GM21723 (cell line): ENCODE measurements at regions not wholly inside any gene's neighbourhood (a gene's known extent, or its start where the extent isn't known, plus 50 kb on each side); places are given as distances from the start of the nearest gene placed in this dataset.

Experiments used
- ATAC-seq: cut with Tn5 transposase; IDR thresholded peaks from one replicate; pipeline ENCODE4 v1.9.1; 2021; ENCODE audit warnings: mild to moderate bottlenecking, moderate library complexity; ENCODE audit not compliant: unreplicated experiment

DNA sequence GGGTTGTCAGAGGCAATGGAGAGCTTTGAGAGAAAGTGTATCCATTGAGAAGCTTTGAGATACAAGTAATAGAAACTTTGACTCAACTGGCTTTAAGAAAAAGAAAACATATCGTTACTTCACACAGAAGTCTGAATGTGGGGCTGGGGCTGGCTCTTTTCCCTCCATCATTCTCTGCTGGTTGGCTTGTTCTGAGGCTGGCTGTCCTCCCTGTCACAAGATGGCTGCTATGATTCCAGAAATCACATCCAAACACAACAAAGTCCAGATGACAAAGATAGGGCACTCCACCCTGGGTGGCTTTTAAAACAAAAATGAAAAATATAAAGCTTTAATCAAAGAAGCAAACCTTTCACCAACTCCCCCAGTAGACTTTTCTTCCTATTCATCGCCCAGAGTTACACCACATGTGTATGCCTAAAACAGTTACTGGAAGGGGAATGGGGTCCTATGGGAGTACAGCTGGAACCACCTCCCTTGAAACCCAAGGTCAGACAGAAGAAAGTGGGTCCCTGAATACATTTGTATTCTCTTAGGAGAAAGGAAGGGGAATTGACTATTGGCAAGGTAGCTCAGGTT, 284.3 kb downstream of the GAS1 start:
- ATAC-seq: no peak

DNA sequence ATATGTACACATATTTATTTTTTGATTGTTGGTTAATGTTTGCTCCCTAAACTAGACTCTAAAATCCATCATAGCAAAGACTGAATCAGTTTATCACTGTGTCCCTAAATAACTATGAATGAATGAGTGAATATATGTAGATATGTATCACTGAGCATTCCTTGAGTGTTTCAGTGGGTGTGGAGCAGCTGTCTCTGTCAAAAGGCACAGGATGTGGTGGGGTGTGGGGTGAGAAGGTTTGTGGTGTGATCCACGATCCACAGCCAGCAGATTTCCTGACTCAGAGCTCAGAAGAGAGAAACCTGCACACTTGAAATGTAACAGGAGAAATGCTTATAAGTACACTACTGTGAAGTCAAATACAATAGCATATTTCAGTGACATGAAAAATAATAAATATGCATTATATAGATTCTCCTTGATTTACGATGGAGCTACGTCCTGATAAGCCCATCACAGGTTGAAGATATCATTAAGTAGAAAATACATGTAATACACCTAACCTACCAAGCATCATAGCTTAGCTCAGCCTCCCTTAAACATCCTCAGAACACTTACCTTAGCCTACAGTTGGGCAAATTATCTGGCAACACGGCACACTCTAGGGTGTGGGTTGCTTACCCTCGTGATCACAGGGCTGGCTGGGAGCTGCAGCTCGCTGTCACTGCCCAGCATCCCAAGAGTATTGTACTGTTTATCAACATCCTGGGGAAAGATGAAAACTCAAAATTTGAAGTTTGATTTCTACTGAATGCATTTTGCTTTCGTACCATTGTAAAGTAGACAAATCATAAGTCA, 287.0 kb downstream of the GAS1 start:
- no peak for ATAC-seq

DNA sequence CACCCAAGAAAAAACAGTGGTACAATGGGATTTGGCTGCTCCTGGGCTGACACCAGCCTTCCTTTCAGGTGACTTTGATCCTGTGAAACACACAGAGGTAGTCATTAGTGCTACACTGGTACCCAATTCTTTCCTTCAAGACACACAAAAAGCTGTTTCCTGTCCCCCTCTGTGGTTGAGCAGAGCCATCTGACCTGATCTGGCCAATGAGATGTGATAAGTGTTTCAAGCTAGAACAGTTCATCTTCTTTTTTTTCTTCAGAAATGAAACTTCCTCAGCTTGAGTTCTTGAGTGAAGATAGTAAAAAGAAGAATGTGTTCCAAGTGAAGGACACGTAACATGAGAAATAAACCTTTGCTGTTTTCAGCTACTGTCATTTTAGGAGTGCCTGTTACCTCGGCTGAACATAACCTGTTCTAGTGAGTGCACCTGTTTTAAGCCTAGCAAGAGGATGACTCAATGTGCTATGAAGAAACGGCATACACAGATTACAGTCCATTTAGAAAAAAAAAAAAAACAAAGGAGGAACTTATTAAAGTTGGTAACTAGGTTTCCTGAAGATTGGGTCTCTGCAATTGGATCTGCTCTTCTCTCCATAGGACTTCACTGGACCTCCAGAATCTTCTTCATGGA, 287.8 kb downstream of the GAS1 start:
- no peak for ATAC-seq

DNA sequence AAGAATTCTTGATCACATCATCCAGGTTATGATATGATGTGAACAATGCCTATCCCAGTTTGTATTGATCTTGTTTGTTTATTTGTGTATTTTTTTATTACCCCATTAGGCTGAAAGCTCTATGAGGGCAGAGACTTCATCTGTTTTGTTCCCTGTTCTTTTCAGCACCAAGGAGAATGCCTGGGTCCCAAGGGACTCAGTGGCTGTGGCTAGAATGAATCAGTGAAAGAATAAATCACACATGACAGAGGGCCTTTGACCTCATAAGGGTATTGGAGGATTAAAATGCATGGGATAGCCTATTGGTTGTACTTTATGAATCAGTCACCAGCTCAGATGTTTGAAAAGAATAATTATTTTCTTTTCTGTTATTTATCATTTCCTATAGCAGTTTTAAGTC, 292.2 kb downstream of the GAS1 start:
- no peak for ATAC-seq

DNA sequence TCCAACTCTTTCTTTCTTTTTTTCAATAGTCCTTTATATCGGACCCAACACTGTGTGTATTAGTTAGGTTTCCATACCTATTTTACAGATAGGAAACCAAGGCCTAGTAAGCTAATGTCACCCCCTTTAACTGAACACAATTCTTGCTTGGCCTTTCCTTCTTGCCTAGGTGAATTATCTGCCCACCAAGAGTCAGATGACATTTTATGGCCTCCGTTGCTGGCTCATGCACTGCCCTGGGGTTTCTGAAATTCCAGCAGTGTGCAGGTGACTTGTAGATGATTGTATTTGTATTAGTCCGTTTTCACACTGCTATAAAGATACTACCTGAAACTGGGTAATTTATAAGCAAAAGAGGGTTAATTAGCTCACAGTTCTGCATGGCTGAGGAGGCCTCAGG, 293.8 kb downstream of the GAS1 start:
- ATAC-seq: no peak

DNA sequence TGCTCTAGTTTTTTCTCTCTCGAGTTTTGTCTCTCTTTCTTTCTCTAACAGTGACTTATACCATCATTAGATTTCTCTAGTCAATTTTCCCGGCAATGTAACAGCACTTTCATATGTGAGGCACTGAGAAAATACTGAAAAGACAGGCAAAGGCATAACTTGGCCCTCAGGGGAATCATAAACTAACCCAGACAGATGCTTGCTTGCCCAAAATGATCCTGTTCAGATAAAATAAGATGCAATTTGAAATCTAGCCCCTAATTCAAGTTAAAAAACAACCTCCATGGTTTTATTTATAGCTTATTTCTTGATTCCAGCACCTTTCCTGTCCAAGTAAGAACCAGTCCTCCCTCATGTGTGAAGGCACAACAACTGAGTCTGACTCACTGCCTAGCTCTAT, 294.6 kb downstream of the GAS1 start:
- no peak for ATAC-seq

DNA sequence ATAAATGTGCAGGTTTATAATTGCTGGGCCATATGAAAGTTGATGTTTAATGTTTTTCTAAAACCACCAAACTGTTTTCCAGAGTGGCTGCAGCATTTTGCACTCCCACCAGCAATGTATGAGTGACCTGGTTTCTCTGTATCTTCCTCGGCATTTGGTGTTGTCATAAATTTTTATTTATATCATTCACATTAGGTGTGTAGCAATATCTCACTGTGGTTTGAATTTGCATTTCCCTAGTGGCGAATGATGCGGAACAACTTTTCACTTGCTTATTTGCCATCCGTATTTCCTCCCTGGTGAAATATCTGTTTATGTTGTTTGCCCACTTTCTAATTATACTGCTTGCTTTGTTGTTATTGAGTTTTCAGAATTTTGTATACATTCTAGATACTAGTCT, 295.7 kb upstream of the TUT7 start:
- no peak for ATAC-seq

DNA sequence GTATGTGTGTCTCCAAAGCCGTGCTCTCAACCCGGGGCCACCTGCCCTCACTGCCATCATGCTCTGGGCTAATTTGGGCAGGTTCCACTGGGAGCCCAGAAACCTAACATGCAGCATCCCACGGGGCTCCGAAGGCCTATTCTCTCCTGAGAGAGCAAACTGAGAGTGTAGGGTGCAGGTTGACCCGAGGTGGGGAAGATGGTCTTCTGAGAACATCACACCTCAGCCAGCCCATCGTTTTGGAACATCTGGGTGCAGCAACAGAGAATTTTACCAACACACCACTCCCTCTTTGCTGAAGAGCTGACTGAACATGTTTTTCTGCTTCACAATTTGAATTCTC, 294.6 kb upstream of the TUT7 start:
- ATAC-seq: no peak

DNA sequence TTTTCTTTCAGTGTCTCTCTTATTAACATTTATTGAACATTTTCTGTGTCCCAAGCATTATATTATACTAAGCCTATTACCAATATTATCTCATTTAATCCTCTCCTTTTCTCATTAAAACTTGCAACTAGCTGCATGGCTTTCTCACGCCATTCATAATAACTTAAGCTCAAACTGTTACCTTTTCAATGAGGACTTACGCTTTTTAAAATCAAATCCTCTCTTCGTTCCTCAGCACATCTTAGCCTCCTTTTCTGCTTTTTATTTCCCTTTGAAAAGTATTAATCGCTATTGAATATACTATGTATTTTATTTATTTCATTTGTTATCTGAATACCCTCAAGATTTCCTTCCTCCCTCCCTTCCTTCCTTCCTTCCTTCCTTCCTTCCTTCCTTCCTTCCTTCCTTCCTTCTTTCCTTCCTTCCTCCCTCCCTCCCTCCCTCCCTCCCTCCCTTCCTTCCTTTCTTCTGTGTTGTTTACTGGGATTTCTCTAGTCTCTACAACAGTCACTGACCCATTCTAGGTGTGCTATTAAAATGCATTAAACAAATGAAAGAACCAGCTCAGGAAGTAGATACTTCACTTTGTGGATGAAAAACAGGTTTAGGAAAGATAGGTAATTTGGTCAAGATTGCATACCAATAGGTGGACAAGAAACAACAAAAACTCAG, 294.1 kb upstream of the TUT7 start:
- ATAC-seq: no peak

DNA sequence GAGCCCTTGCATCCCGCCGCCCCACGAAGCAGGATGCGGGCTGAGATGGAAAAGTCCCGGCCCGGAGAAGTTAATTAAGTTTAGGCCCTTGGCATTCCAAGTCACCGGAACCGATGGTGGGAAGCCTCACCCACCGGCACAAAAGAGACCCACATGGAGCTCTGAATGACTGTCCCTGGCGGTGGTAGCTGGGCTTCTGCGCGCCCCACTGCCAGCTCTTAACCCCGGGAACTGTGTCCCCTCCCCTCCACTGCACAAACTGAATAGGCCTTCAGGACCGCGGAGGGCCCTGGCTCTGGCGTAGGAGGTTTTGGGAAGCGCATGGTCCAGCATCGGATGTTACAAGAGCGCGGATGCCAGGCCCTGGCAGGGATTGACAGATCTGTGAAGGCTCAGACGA, 291.1 kb upstream of the TUT7 start:
- ATAC-seq: no peak

DNA sequence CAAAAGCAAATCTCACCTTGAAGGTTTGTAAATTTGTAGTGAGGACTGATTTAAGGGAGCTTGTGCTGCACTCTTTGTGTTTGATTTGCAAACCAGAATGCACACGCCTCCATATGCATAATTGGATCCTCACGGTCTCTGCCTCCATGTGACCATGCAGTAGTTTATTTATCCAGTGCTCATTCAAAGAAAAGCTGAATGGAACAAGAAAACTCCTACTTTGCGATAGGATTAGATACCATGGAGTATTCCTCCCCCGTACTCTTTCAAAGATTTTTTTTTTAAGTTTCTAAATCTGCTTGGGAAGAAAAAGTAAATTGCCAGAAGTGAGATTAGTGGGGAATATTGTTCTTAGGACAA, 290.4 kb upstream of the TUT7 start:
- ATAC-seq: no peak

DNA sequence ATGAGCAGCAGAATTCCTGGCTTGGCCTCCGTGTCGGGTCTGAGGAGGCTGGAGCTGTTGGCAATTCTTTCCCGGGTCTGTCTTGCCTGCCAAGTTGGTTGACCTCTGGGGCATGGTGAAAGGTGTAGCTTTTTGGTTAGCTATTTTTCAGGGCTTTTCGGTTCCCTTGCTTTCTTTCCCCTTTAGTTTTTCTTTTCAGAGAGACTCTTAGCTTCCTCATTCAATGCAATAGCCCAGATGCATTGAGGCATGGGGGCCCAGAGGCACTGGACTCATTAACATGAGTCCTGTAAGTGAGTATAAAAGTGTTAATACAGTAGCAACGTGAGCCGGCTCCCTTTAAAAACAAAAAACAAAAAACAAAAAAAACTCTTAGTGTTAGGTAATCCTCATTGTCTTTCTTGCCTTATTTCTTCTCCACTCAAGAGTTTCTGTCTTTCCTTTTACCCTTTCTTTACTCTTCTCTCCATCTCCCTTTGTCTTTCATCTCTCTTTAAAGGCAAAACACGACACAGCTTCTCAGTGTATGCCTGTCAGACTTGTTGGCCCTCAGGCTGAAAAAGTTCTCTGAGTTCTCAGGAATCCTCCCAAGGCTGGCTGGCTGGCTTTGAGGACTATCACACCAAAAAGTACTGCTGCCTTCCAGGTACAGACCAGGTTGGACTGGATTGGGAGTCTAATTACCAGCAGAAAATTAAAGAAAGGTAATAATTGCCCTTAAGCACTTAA, 289.9 kb upstream of the TUT7 start:
- ATAC-seq: no peak

DNA sequence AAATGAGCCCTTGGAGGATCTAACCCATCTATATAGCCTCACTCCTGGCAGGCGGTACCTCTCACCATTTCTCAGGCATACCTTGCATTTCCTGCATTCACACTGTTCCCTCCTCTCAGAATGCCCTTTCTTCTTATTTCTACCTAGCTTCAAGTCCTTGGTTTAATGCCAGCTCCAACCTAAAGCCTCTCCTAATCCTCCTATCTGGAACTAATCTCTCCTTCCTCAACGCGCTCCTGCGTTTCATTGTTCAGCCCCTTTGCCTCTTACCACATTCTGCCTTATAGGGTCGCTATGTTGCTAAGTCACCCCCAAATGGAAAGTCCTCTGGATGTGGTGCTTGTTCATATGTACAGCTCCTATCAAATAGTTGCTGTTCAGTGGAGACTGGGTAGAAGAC, 288.5 kb upstream of the TUT7 start:
- ATAC-seq: no peak

DNA sequence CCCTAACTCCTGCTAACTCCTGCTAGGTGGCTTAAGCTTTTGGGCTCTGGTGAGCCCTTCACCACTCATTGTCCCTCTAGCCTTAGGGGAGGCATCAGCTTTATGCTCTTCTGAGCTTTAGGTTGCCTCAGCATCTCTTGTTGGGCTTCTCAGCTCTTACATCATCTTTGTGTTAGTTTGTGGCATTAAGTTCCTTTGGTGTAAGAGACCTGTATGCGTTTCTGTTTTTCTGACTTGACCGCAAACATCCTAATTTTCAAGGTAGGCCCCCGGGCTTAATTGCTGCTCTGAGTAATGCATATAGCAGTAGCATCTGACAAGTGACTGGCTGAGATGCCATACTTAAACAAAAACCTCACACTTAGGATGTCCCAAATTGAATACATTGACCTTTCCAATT, 287.8 kb upstream of the TUT7 start:
- no peak for ATAC-seq

DNA sequence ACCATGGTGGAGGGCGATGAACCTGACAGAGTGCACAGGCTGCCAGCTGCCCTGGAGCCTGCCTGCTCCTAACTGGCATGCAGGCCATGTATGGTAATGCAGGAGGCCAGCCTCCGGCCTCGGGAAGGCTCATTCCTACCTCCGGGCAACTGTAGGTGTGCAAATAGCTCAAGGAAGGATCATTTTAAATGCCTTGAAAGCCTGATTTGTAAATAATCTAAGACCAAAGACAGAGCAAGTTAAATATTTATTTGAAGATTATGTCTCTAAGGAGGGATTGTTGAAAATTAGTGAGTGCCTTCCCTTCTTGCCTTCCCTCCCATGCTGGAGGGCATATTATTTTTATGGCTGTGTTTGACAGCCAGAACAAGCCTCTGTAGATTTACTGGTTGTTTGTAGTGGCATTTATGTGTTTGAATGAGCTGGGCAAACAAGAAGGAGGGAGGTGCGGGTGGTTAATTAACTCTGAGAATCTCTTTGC, 285.7 kb upstream of the TUT7 start:
- no peak for ATAC-seq

DNA sequence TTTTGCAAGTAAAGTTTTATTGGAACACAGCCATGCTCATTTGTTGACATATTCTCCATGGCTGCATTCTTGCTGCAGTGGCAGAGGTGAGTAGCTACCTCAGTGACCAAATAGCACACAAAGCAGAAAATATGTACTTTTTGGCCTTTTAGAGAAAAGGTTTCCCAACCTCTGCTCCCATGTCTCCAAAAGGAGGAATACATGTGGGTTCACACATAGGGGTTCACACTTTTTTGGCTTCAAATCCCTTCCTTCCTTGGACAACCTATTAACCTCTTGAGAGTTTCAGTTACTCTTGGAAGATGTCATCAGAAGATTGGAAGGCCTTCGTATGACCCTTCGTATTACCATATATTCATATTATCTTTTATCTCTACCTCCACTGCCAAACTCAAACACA, 285.1 kb upstream of the TUT7 start:
- no peak for ATAC-seq

DNA sequence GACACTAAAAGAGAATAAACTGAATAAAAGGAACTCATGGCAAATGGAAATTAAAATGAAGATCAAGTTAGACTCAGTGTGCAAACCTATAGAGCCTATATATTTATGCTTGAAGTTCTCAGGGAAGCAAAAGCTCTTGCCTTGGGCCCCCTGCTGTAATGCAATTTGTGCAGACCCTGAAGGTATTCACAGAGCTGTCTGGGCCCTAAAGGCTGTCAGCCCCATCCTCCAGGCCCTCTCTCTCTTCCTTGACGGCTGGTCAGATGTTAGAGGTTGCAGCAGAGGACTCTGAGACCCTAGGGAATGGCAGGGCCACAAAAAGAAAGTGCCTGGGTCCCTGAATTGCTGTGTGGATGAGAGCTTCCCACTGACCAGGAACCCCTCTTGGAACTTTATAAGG, 283.9 kb upstream of the TUT7 start:
- no peak for ATAC-seq

DNA sequence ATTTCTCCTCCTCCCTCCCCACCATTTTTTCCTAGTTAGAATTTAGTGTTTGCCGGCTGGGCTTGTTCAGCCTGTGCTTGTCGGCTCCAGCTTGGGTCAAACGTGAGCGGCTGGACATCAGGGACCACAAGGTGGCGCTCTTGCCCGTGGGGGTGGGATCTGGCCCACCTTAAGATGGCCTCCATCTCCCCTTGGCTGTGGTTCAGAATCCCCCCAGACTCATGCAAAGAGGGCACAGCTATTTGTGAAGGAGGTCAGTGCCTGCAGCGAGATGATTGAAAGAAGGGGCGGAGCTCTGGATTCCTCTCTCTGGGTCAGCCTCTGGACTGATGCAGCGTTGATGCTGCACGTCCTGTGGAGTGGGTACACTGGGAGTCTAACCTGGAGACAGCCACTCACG, 283.3 kb upstream of the TUT7 start:
- no peak for ATAC-seq

DNA sequence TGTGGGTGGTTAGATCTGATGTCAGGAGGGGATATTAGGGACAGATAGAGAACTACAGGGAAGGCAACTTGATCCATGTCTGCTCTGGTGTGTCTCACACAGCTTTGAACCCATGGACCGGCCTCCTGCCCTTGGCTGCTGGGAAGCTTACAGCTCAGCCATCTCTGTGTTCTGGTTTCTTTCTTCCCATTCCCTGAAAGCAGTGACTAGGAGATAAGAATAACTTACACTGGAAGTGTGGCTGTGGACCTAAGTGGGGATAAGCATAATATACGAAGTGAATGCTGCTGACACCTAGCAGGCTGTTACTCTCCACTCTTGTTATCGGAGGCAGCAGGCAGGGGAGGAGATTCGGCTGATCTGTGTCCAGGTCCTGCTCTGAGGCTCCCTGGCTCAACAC, 282.3 kb upstream of the TUT7 start:
- ATAC-seq: no peak

DNA sequence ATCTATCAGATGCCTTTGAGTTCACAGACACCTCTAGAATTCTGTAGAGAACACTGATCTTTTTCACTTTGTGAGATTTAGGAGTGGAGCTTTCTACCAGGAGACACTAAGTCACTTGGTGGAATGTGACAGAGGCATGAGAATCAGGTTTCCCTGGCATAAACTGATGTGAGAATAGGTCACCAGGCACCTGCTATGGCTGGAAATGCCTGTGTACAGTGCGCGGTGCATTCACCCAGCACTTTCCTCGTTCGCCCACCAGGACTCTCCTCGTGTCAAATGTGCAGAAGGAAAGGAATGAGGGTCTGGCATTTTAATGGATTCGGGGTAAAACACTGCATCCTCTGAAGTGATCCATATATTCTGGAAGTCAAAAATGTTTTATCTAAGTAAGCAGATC, 281.8 kb upstream of the TUT7 start:
- ATAC-seq: no peak

DNA sequence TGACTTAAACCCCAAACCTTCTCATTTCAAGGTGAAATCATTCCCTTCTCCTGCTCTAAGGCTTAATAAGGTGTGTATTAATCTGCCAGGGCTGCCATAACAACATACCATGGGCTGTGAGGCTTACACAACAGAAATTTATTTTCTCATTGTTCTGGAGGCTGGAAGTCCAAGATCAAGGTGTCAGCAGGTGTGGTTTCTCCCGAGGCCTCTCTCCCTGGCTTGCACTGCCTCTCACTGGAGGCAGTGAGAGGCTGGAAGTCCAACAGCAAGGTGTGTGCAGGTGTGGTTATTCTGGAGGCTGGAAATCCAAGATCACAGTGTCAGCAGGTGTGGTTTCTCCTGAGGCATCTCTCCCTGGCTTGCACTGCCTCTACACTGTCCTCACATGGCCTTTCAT, 280.3 kb upstream of the TUT7 start:
- no peak for ATAC-seq
